ENCODE measurements at regions not wholly inside any gene's neighbourhood (a gene's known extent, or its start where the extent isn't known, plus 50 kb on each side); places are given as distances from the start of the nearest gene placed in this dataset.

DNA sequence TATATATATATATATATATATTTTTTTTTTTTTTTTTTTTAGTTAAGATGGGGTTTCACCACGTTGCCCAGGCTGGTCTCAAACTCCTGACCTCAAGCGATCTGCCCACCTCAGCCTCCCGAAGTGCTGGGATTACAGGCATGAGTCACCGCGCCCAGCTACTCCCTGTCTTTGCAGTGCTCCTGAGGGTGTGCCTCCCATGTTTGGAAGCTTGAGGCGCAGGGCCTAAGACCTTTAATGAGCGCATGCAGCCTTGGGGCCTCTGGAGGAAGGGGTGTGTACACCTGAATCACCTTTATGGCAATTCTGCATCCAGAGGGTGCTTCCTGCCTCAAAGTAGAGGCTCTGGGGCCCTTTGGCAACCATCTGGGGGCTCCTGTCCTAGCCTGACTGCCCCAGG, 219.4 kb upstream of the CIBAR2 start:
- Histone ChIP-seq H3K9me1 (ENCODE audit: control insufficient read depth, extremely low read depth, insufficient read depth, low read length) (no peaks in the 10 kb centered on the region), H4K20me1 (ENCODE audit: control insufficient read depth, extremely low read depth, insufficient read depth, low read length) (peaks cover 3% of the 10 kb centered on the region), H3K79me2 (ENCODE audit: control insufficient read depth, insufficient read depth, low read length) (no peaks in the 10 kb centered on the region), H3K4me2 (ENCODE audit: control insufficient read depth, extremely low read depth, insufficient read depth, low read depth, low read length) (no peak overlapping the region), H3K4me3 (ENCODE audit: control insufficient read depth in 2 of 3, extremely low read depth in 1 of 3, insufficient read depth in 2 of 3, low read depth in 1 of 3, low read length in 3 of 3) (no peak overlapping the region), H3K4me1 (ENCODE audit: control insufficient read depth, extremely low read depth, insufficient read depth, low read length) (peaks cover 27% of the 10 kb centered on the region), H3K9me3 (ENCODE audit: control insufficient read depth, low read depth, low read length) (no peaks in the 10 kb centered on the region), H3K27ac (ENCODE audit: control insufficient read depth, insufficient read depth, low read length) (no peak overlapping the region), H3K36me3 (ENCODE audit: control insufficient read depth in 2 of 2, extremely low read depth in 1 of 2, insufficient read depth in 2 of 2, low read length in 2 of 2) (no peaks in the 10 kb centered on the region), H3K27me3 (ENCODE audit: control insufficient read depth, extremely low read depth, insufficient read depth, low read length) (no peaks in the 10 kb centered on the region), H3K9ac (ENCODE audit: control insufficient read depth, extremely low read depth, insufficient read depth, low read length) (no peak overlapping the region), H2AFZ (ENCODE audit: control insufficient read depth, low read length) (no peak overlapping the region)
- dilution Hi-C loops (cut with MboI; ENCODE audit: extremely low pct_ligation_motif_present, low sequenced_read_pairs): no loop called here
- FAIRE-seq: no peak
- DNase-seq (ENCODE audit: low read depth, low spot score): no peak
- TF ChIP-seq EZH2 (IDR thresholded peaks at IDR 0.05; ENCODE audit: low read length) (no peak), CTCF (optimal IDR thresholded peaks at IDR 0.05 in 1 of 3, IDR thresholded peaks at IDR 0.05 in 1 of 3, conservative IDR thresholded peaks at IDR 0.05 in 1 of 3; ENCODE audit: extremely low read depth in 1 of 3, insufficient read depth in 2 of 3, low read length in 3 of 3) (peak in 1 of 3 experiments; percentile 3)

DNA sequence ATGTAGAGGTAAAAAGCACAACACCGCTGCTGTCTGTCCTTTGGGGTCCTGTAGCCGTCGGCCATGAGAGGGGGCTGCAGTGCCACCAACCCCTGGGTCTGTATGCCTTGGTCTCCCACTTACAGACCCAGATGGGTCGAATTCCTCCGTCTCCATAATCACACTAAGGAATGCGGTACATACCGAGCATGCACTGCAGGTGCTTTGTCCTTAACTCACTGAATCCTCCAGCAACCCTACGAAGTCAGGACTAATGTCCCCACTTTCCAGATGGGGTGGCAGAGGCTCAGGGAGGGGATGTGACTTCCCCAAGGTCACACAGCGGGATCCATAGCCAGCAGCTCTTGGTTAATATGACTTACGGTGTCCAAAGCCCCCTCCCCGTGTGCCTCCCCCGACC, 219.9 kb upstream of the CIBAR2 start:
- Histone ChIP-seq H3K9me1 (ENCODE audit: control insufficient read depth, extremely low read depth, insufficient read depth, low read length) (no peaks in the 10 kb centered on the region), H3K4me2 (ENCODE audit: control insufficient read depth, extremely low read depth, insufficient read depth, low read depth, low read length) (no peak overlapping the region), H3K4me1 (ENCODE audit: control insufficient read depth, extremely low read depth, insufficient read depth, low read length) (peaks cover 27% of the 10 kb centered on the region), H3K79me2 (ENCODE audit: control insufficient read depth, insufficient read depth, low read length) (no peaks in the 10 kb centered on the region), H3K4me3 (ENCODE audit: control insufficient read depth in 2 of 3, extremely low read depth in 1 of 3, insufficient read depth in 2 of 3, low read depth in 1 of 3, low read length in 3 of 3) (no peak overlapping the region), H2AFZ (ENCODE audit: control insufficient read depth, low read length) (no peak overlapping the region), H3K27ac (ENCODE audit: control insufficient read depth, insufficient read depth, low read length) (no peak overlapping the region), H3K36me3 (ENCODE audit: control insufficient read depth in 2 of 2, extremely low read depth in 1 of 2, insufficient read depth in 2 of 2, low read length in 2 of 2) (no peaks in the 10 kb centered on the region), H3K9me3 (ENCODE audit: control insufficient read depth, low read depth, low read length) (no peaks in the 10 kb centered on the region), H3K27me3 (ENCODE audit: control insufficient read depth, extremely low read depth, insufficient read depth, low read length) (no peaks in the 10 kb centered on the region), H4K20me1 (ENCODE audit: control insufficient read depth, extremely low read depth, insufficient read depth, low read length) (peaks cover 2% of the 10 kb centered on the region), H3K9ac (ENCODE audit: control insufficient read depth, extremely low read depth, insufficient read depth, low read length) (no peak overlapping the region)
- TF ChIP-seq EZH2 (IDR thresholded peaks at IDR 0.05; ENCODE audit: low read length) (no peak), CTCF (optimal IDR thresholded peaks at IDR 0.05 in 1 of 3, IDR thresholded peaks at IDR 0.05 in 1 of 3, conservative IDR thresholded peaks at IDR 0.05 in 1 of 3; ENCODE audit: extremely low read depth in 1 of 3, insufficient read depth in 2 of 3, low read length in 3 of 3) (no peak)
- FAIRE-seq (no peak), DNase-seq (ENCODE audit: low read depth, low spot score) (no peak)
- dilution Hi-C loops (cut with MboI; ENCODE audit: extremely low pct_ligation_motif_present, low sequenced_read_pairs): no loop called here
